HG03354 (cell line): ENCODE measurements at regions not wholly inside any gene's neighbourhood (a gene's known extent, or its start where the extent isn't known, plus 50 kb on each side); places are given as distances from the start of the nearest gene placed in this dataset.

ENCODE experiments used
- ATAC-seq: cut with Tn5 transposase; IDR thresholded peaks from one replicate; pipeline ENCODE4 v1.9.1; 2021; ENCODE audit warnings: mild to moderate bottlenecking; ENCODE audit not compliant: unreplicated experiment, poor library complexity, severe bottlenecking

GRCh38 chr5:167642181-167642580 lies 649.3 kb upstream of the WWC1 start:
- ATAC-seq = no peak

- ATAC-seq = no peak
These were observed 648.5 kb upstream of the WWC1 start for GRCh38 chr5:167642779-167643517.

GRCh38 chr5:167643631-167644280 lies 647.7 kb upstream of the WWC1 start:
- no peak for ATAC-seq

GRCh38 chr5:167644619-167645018 lies 646.8 kb upstream of the WWC1 start:
- no peak for ATAC-seq

GRCh38 chr5:167649471-167649870 lies 642.0 kb upstream of the WWC1 start:
- ATAC-seq = no peak

GRCh38 chr5:167652690-167653089 lies 638.8 kb upstream of the WWC1 start:
- ATAC-seq = no peak

GRCh38 chr5:167653645-167654106 lies 637.8 kb upstream of the WWC1 start:
- ATAC-seq = no peak

GRCh38 chr5:167657016-167657415 lies 634.4 kb upstream of the WWC1 start:
- no peak for ATAC-seq

- ATAC-seq = no peak
These were observed 632.6 kb upstream of the WWC1 start for GRCh38 chr5:167658889-167659288.

- no peak for ATAC-seq
These were observed 629.8 kb upstream of the WWC1 start for GRCh38 chr5:167661605-167662004.

- no peak for ATAC-seq
These were observed 627.1 kb upstream of the WWC1 start for GRCh38 chr5:167664222-167664804.

- ATAC-seq = no peak
These were observed 625.5 kb upstream of the WWC1 start for GRCh38 chr5:167665841-167666375.

- ATAC-seq = no peak
These were observed 620.3 kb upstream of the WWC1 start for GRCh38 chr5:167671176-167671575.

GRCh38 chr5:167673942-167674341 lies 617.5 kb upstream of the WWC1 start:
- ATAC-seq = no peak

GRCh38 chr5:167678481-167678880 lies 613.0 kb upstream of the WWC1 start:
- no peak for ATAC-seq

GRCh38 chr5:167684251-167684650 lies 607.2 kb upstream of the WWC1 start:
- ATAC-seq = no peak

- ATAC-seq = no peak
These were observed 602.9 kb upstream of the WWC1 start for GRCh38 chr5:167688341-167689130.

- no peak for ATAC-seq
These were observed 596.9 kb upstream of the WWC1 start for GRCh38 chr5:167694325-167695147.
